SIG-M5 treated with dmso at 0.1 percent for 504 hours (cell line): ENCODE measurements at regions not wholly inside any gene's neighbourhood (a gene's known extent, or its start where the extent isn't known, plus 50 kb on each side); places are given as distances from the start of the nearest gene placed in this dataset.
"Not testable (repeated sequence)": the region's sequence is repeated elsewhere in the genome, so short reads cannot be mapped to it uniquely, and the experiment has no call there.

Source experiments
- DNase-seq: peaks from one replicate; lab custom pipeline; 2025; ENCODE audit not compliant: unreplicated experiment; lab: John Stamatoyannopoulos, UW

- no peak for DNase-seq
Observed at GRCh38 chr11:87971354-87971753, 203.9 kb downstream of the RAB38 start.

- no peak for DNase-seq
Observed at GRCh38 chr11:87970762-87971161, 204.5 kb downstream of the RAB38 start.

GRCh38 chr11:87967459-87967858 is 207.8 kb downstream of the RAB38 start:
- DNase-seq = no peak

- no peak for DNase-seq
Observed at GRCh38 chr11:87966694-87967093, 208.5 kb downstream of the RAB38 start.

- no peak for DNase-seq
Observed at GRCh38 chr11:87966216-87966615, 209.0 kb downstream of the RAB38 start.

GRCh38 chr11:87961606-87962005 is 213.6 kb downstream of the RAB38 start:
- no peak for DNase-seq

- DNase-seq = no peak
Observed at GRCh38 chr11:87957961-87958360, 217.3 kb downstream of the RAB38 start.

- DNase-seq = no peak
Observed at GRCh38 chr11:87954476-87954875, 220.8 kb downstream of the RAB38 start.

GRCh38 chr11:87942786-87943185 is 232.5 kb downstream of the RAB38 start:
- DNase-seq = no peak

- no peak for DNase-seq
Observed at GRCh38 chr11:87934182-87934581, 241.1 kb downstream of the RAB38 start.

- DNase-seq = no peak
Observed at GRCh38 chr11:87926250-87926970, 248.8 kb downstream of the RAB38 start.

- DNase-seq = no peak
Observed at GRCh38 chr11:87924125-87924524, 251.1 kb downstream of the RAB38 start.

- no peak for DNase-seq
Observed at GRCh38 chr11:87917111-87917510, 258.1 kb downstream of the RAB38 start.

GRCh38 chr11:87909178-87909577 is 266.1 kb downstream of the RAB38 start:
- DNase-seq = no peak

GRCh38 chr11:87908086-87908485 is 267.2 kb downstream of the RAB38 start:
- DNase-seq = no peak

- no peak for DNase-seq
Observed at GRCh38 chr11:87903345-87903744, 271.9 kb downstream of the RAB38 start.

- no peak for DNase-seq
Observed at GRCh38 chr11:87901341-87901740, 273.9 kb downstream of the RAB38 start.

- no peak for DNase-seq
Observed at GRCh38 chr11:87897921-87898320, 277.3 kb downstream of the RAB38 start.

- no peak for DNase-seq
Observed at GRCh38 chr11:87897071-87897470, 278.2 kb downstream of the RAB38 start.

- no peak for DNase-seq
Observed at GRCh38 chr11:87894961-87895360, 280.3 kb downstream of the RAB38 start.

- DNase-seq = no peak
Observed at GRCh38 chr11:87892291-87892690, 283.0 kb downstream of the RAB38 start.

GRCh38 chr11:87889126-87889525 is 286.1 kb downstream of the RAB38 start:
- DNase-seq = no peak

- DNase-seq = not testable (repeated sequence)
Observed at GRCh38 chr11:87885084-87885483, 290.2 kb downstream of the RAB38 start.
